Esophagus muscularis mucosa (tissue), 3 donors: ENCODE measurements at regions not wholly inside any gene's neighbourhood (a gene's known extent, or its start where the extent isn't known, plus 50 kb on each side); places are given as distances from the start of the nearest gene placed in this dataset.

Experiments
- EP300 ChIP-seq: sonication (generic); formaldehyde crosslinking; IDR thresholded peaks from one replicate; pipeline ENCODE4 v1.6.1; 2017; ENCODE audit warnings: antibody characterized with exemption
- TF ChIP-seq, protein P1 (sequence below), 3 experiments: fragments of 200-600 bp in 2 of 3; fragments of 450-650 bp in 1 of 3; sonication (generic) in 2 of 3; IDR thresholded peaks; one replicate each; pipeline ENCODE4 v1.5.1; 2017 to 2019; ENCODE audit warnings: antibody characterized with exemption in 3 of 3, mild to moderate bottlenecking in 2 of 3, moderate library complexity in 1 of 3

DNA sequence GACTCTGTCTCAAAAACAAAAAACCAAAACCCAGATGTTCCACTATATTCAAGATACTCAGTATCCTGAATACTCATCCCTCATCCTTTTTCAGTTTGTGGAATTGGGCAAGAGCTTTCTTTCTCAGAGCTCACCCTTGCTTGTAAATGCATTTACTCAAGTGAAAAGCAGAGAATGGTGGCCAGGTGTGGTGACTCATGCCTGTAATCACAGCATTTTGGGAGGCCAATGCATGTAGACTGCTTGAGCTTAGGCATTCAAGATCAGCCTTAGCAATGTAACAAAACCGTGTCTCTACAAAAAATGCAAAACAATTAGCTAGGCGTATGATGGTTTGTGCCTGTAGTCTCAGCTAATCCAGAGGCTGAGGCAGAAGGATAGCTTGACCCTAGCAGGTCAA is 553.2 kb upstream of the AMELY start:
- TF ChIP-seq, protein P1, sequence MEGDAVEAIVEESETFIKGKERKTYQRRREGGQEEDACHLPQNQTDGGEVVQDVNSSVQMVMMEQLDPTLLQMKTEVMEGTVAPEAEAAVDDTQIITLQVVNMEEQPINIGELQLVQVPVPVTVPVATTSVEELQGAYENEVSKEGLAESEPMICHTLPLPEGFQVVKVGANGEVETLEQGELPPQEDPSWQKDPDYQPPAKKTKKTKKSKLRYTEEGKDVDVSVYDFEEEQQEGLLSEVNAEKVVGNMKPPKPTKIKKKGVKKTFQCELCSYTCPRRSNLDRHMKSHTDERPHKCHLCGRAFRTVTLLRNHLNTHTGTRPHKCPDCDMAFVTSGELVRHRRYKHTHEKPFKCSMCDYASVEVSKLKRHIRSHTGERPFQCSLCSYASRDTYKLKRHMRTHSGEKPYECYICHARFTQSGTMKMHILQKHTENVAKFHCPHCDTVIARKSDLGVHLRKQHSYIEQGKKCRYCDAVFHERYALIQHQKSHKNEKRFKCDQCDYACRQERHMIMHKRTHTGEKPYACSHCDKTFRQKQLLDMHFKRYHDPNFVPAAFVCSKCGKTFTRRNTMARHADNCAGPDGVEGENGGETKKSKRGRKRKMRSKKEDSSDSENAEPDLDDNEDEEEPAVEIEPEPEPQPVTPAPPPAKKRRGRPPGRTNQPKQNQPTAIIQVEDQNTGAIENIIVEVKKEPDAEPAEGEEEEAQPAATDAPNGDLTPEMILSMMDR (IDR thresholded peaks at IDR 0.05) = no peak
- no peak for TF ChIP-seq EP300
